NCI-H460 (cell line): ENCODE measurements at regions not wholly inside any gene's neighbourhood (a gene's known extent, or its start where the extent isn't known, plus 50 kb on each side); places are given as distances from the start of the nearest gene placed in this dataset.

Experiments
- DNase-seq: peaks from one replicate; pipeline ENCODE4 v3.0.0-alpha.2; 2016; ENCODE audit warnings: low read depth; ENCODE audit errors: extremely low read depth

- no peak for DNase-seq
Measured at GRCh38 chr5:165508286-165508685, 2002.9 kb downstream of the MAT2B start.

- no peak for DNase-seq
Measured at GRCh38 chr5:165508861-165509260, 2003.4 kb downstream of the MAT2B start.

GRCh38 chr5:165521816-165522610, 2016.6 kb downstream of the MAT2B start:
- DNase-seq, result no peak

GRCh38 chr5:165525271-165525670, 2019.9 kb downstream of the MAT2B start:
- peak; percentile 30 for DNase-seq

DNA sequence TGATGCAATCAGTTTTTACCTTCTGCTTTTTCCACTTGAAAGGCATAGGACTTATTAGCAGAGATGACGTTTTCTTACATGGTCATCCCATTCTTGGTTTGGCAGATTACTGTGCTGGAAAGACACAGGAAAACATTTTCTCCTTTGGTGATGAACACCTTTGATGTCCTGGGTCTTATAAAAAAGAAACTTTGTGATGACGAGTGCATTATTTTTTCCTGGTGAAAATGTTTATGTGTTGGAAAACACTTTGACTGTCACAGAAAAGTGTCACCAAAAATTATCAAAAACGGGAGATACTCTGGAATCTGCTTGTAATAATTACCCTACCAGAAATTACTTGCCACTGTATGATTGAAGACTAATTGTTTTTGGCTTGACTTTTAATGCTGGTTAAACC, 2020.9 kb downstream of the MAT2B start:
- no peak for DNase-seq

DNA sequence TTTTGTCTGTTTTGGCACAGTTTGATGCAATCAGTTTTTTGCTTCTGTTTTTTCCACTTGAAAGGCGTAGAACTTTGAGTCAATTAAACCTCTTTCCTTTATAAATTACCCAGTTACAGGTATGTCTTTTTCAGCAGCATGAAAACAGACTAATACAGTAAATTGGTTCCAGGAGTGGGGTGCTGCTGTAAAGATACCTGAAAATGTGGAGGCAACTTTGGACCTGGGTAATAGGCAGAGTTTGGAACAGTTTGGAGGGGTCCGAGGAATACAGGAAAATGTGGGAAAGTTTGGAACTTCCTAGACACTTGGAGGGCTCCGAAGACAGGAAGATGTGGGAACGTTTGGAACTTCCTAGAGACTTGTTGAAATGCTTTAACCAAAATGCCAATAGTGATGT, 2022.2 kb downstream of the MAT2B start:
- DNase-seq, result no peak

GRCh38 chr5:165538065-165538464, 2032.6 kb downstream of the MAT2B start:
- no peak for DNase-seq

GRCh38 chr5:165559645-165560044, 2054.2 kb downstream of the MAT2B start:
- no peak for DNase-seq

GRCh38 chr5:165560648-165561047, 2055.2 kb downstream of the MAT2B start:
- DNase-seq, result no peak

- no peak for DNase-seq
Measured at GRCh38 chr5:165565911-165566310, 2060.5 kb downstream of the MAT2B start.

GRCh38 chr5:165569551-165569950, 2064.1 kb downstream of the MAT2B start:
- no peak for DNase-seq

GRCh38 chr5:165573445-165573844, 2068.0 kb downstream of the MAT2B start:
- DNase-seq, result no peak

GRCh38 chr5:165574100-165574499, 2068.7 kb downstream of the MAT2B start:
- DNase-seq, result no peak

GRCh38 chr5:165576678-165577275, 2071.4 kb downstream of the MAT2B start:
- DNase-seq, result no peak

- DNase-seq, result no peak
Measured at GRCh38 chr5:165579911-165580310, 2074.5 kb downstream of the MAT2B start.

DNA sequence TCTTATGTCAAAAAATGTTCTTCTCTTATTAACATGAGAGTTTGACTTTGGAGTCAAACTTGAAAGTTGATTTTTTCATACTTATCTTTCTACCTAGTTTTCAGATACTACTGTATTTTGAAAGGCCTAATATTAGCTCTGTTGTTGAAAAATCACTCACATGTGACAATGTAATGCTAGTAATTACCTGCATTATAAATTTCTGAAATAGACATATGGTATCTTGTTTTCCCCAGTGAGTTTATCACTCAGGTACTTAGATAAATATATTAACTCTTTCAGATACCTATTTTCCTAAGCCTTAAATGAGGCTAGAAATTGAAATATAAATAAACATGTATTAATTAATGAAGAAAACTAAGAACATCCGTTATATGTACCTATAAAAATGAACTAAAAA, 2089.3 kb downstream of the MAT2B start:
- DNase-seq, result no peak

DNA sequence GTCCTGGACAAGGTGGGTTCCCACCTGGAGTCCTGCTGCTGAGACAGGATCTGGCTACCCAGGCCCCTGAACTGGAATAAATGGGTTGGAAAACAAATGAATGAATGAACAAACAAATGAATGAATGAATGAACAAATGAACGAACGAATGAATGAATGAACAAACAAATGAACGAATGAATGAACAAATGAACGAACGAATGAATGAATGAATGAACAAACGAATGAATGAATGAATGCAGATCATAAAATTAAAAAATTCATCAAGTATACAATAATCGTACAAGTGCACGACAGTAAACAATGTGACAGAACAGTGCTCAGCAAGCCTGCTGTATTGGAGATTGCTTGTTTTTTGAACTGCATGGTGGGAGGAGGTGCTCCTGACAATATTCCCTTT, 2097.1 kb downstream of the MAT2B start:
- no peak for DNase-seq

DNA sequence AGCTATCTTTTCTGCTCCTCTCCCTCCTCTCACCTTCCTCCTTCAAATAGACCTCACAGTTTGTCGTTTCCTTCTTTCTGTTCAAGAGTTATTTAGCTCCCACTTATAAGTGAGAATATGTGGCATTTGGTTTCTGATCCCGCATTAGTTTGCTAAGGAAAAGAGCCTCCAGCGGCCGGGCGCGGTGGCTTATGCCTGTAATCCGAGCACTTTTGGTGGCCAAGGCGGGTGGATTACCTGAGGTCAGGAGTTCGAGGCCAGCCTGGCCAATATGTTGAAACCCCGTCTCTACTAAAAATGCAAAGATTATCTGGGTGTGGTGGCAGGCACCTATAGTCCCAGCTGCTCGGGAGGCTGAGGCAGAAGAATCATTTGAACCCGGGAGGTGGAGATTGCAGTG, 2101.6 kb downstream of the MAT2B start:
- DNase-seq, result no peak

GRCh38 chr5:165609871-165610270, 2104.5 kb downstream of the MAT2B start:
- DNase-seq, result no peak

GRCh38 chr5:165616490-165617405, 2111.3 kb downstream of the MAT2B start:
- no peak for DNase-seq

DNA sequence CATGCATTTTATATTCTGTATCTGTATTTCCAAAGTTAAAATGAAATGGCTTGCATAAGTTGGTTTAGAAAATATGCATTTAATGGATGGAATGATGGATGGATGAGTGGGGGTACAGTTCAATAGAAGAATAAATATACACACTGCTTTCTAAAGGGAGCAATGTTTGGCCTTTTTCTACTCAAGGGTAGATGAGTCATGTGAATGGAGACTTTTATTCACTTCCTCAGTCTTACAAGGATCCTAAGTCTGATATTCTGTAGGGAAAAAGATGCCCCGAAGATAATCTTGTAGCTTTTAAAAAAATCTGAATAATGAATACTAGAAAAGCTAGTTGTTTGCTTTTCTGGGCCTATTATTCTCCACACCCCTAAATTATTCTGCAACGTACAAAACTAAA, 2112.1 kb downstream of the MAT2B start:
- no peak for DNase-seq
